NCI-H82 (cell line): ENCODE measurements at regions not wholly inside any gene's neighbourhood (a gene's known extent, or its start where the extent isn't known, plus 50 kb on each side); places are given as distances from the start of the nearest gene placed in this dataset.
"Not testable (repeated sequence)": the region's sequence is repeated elsewhere in the genome, so short reads cannot be mapped to it uniquely, and the experiment has no call there.

Experiments used
- DNase-seq: peaks from one replicate; lab custom pipeline; 2025; lab: John Stamatoyannopoulos, UW

- no peak for DNase-seq
Measured at GRCh38 chr7:133132906-133133305, 51.0 kb upstream of the CHCHD3 start.

DNA sequence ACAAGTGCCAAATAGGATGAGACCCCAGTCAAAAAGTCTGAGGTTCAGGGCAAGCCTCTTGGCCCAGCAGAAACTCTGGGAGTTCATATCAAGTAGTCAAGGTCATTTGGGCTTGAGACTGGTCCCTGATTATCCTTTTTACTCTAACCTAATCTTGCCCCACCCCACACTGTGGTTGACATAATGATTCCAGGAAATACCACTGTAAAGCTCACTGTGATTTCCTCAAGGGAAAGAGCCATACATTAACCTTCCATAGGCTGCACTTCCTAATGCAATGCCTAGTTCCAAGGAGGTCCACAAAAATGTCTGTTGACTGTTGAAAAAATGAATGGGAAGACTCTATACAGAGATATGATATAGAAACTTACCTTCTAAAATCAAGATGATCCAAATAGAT lies 52.9 kb upstream of the CHCHD3 start:
- DNase-seq, result no peak

DNA sequence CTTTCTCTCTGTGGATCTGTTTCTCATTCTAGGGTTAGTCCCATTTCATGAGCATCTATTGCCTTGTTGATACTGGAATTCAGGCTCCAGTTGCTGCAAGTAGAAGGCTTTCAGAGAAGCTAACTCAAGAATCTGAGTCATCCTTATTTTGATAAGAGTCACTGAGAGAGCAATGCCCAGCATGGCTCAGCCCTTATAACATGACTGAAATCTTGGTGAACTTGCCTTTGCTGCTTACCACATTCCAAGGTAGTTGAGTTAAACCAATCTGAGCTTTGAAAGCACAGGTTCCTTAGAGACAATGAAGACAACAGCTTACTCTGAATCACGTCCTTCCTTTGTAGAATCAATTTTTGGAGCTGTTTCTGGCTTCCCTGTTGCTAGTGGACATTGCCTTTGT lies 53.6 kb upstream of the CHCHD3 start:
- no peak for DNase-seq

DNA sequence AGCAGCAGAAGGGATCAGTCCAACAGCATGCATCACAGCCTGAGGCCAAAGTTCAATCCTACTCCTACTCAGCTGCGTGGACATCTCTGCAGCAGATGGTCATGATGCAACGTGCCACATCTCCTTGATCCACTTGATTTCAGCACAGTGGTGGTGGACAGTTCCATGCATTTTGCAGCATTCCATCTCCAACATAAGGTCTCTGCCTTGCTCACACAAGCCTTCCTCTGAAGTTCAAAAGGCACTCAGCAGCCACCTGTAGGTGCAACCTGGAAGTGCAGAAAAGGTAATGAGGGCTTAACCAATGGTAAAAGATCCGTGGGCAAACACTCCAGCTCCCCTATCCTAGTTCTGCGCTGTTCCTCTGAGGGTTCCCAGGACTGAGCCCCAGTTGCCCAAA lies 57.5 kb upstream of the CHCHD3 start:
- DNase-seq, result peak; percentile 21

- no peak for DNase-seq
Measured at GRCh38 chr7:133139801-133140200, 57.9 kb upstream of the CHCHD3 start.

GRCh38 chr7:133140994-133141595 lies 59.2 kb upstream of the CHCHD3 start:
- DNase-seq, result no peak

- no peak for DNase-seq
Measured at GRCh38 chr7:133150760-133151159, 68.9 kb upstream of the CHCHD3 start.

- DNase-seq, result no peak
Measured at GRCh38 chr7:133152875-133153274, 71.0 kb upstream of the CHCHD3 start.

DNA sequence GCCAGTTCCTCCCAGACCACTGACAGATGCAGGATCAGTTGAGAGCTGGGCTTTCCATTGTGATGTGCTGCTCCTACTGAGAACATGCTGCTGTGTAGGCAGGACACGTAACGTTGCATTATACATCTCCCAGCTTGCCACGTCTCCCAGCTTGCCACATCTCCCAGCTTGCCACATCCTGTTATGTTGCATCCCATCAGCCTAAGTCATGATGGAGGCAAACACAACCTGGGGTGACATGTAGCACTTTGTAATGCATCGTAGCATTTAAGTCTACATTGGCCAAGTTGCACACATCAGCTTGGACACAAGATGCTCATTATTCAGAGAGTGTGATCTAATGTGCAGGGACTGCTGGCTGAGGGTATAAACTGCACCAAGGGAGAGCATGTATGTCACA lies 73.3 kb upstream of the CHCHD3 start:
- no peak for DNase-seq

- no peak for DNase-seq
Measured at GRCh38 chr7:133155642-133156041, 73.8 kb upstream of the CHCHD3 start.

- DNase-seq, result no peak
Measured at GRCh38 chr7:133157045-133157444, 75.2 kb upstream of the CHCHD3 start.

- DNase-seq, result peak; percentile 9
Measured at GRCh38 chr7:133164498-133164897, 82.6 kb upstream of the CHCHD3 start.

GRCh38 chr7:133165001-133165400 lies 83.1 kb upstream of the CHCHD3 start:
- DNase-seq, result no peak

- no peak for DNase-seq
Measured at GRCh38 chr7:133165529-133165928, 83.6 kb upstream of the CHCHD3 start.

DNA sequence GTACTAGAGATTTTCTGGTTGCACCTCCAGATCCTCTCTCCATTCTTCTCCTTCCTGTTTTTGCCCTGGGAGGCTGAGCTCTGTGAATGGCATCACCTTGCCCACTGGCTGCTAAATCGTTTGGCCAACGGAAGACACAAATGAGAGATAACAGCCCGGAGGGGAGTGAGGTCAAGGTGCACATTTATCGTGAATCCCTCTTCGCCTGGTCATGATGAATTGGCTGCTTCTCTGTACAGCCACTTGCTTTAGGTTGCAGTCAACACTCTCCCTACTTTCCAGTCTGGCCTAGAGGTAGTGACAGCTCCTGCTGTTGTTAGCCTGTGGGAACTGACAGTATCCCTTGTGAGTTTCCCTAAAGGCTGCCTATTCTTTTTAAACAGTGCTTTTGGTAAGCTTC lies 85.4 kb upstream of the CHCHD3 start:
- no peak for DNase-seq

DNA sequence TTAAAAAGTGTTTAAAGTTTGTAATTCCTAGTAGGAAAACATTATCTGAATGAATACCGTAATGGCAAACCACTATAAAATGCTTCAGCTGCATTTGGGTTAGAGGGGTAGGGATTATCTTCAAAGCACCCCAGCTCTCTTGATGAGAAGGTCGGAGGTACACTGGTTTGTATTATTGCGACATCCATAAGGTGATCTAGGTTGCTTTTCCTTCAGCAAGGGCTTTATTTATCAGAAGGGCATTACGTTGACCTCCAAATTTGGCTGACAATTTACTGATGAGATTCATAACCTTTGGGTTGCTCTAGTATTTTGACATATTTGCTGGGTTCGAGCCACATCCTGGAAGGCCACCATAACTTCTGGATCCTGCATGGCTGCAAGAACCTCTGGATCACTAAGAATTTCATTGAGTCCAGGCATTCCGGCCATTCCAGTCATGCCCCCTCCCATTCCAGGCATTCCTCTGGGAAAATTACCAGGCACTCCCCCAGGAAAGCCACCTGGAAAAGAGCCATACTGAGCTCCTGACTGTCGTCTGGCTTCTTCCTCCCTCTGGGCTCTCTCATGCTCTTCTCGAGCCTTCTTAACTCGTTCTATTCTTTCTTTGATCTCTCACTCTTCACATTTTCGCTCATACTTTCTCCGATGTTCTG lies 83.6 kb upstream of the EXOC4 start:
- DNase-seq, result not testable (repeated sequence)

GRCh38 chr7:133177476-133177875 lies 75.4 kb upstream of the EXOC4 start:
- not testable (repeated sequence) for DNase-seq

DNA sequence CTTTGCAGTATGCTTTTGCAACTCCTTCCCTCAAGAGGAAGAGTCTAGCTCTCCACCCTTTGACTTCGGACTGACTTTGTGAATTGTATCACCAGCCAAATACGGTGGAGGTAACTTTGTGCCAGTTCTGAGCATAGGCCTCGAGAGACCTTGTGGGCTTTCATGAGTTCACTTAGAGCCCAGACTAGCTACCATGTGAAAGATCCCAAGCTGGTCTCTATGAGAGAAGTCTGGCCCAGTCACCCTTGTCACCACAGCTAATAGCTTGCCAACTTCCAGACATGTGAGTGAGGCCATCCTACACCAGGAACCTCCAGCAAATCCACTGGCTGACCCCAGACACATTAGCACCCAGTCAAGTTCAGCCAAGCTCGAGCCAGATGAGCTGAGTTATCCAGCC lies 72.2 kb upstream of the EXOC4 start:
- DNase-seq, result no peak

DNA sequence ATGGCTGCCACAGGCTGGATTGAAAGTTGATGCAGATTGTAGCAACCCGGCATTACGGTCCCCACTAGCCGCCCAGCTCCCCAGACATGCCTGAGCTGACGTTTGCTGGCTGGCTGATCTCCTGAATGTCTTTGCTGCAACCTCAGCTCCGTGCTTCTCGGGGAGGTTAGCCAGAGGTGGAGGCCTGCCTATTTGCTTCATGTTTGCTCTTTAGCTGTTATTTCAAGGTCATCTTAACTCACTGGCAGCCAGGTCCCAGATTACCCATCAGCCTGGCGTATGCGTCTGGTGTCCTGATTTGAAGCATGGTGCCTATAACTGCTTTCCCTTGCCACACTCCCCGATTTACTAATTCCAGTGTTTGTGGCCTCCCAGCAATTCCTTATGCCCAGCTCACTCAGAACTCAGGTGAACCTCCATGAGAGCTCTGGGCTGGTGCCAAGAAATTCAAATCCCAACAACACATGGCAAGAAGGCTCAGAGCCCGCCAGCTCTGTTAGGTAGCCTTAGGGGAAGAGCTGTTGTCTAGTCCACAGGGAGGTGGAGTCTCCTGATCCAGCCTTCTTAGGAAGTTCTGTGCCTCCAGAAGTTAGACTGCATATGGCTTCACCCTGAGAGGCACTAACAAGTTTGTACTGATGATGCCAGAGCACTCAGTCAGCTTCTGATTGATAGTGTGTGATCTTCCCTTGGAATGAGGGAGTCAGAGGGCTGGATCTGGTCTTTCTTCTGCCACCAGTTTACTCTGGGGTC lies 69.7 kb upstream of the EXOC4 start:
- peak; percentile 60 for DNase-seq

- no peak for DNase-seq
Measured at GRCh38 chr7:133183969-133184368, 68.9 kb upstream of the EXOC4 start.

- DNase-seq, result no peak
Measured at GRCh38 chr7:133185512-133185911, 67.4 kb upstream of the EXOC4 start.

DNA sequence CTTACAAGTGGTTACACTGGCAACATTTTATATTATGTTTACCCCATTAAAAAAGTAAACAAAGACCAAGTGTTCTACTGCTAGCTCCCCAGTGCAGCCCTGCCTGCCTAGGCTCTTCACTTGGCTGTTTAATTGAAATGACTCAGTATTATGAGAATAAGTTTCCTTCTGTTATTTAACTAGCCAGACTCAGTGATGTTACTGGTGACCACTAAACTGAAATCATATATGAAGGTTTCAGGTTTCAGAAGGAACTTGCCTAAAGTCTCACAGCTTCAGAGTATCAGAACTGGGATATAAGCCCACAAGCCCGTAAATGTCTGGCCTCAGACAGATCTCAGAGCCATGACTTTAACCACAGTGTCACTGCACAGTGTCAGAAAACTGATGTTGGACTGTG lies 66.8 kb upstream of the EXOC4 start:
- no peak for DNase-seq

GRCh38 chr7:133190172-133190528 lies 62.7 kb upstream of the EXOC4 start:
- DNase-seq, result no peak

- no peak for DNase-seq
Measured at GRCh38 chr7:133190650-133191049, 62.2 kb upstream of the EXOC4 start.
